ENCODE measurements at regions not wholly inside any gene's neighbourhood (a gene's known extent, or its start where the extent isn't known, plus 50 kb on each side); places are given as distances from the start of the nearest gene placed in this dataset.

DNA sequence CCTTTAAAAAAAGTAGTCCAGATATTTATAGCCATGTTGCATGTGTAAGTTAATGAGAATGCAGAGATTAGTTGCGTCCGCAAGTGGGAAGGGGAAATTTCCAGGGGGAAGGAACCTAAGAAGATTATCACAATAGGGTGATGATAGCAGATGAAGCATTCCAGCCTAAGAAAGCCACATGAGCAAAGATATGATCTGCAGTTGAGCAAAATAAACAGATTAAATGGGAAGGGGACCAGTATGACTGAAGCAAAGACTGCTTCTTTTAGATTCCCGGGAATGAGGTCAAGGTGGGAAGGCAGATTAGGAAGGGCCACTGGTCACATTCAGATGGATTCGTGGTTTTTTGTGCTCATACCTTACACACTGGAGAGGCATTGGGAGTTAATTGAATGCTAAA, 154.6 kb upstream of the CDH2 start:
- TF ChIP-seq, protein P1, sequence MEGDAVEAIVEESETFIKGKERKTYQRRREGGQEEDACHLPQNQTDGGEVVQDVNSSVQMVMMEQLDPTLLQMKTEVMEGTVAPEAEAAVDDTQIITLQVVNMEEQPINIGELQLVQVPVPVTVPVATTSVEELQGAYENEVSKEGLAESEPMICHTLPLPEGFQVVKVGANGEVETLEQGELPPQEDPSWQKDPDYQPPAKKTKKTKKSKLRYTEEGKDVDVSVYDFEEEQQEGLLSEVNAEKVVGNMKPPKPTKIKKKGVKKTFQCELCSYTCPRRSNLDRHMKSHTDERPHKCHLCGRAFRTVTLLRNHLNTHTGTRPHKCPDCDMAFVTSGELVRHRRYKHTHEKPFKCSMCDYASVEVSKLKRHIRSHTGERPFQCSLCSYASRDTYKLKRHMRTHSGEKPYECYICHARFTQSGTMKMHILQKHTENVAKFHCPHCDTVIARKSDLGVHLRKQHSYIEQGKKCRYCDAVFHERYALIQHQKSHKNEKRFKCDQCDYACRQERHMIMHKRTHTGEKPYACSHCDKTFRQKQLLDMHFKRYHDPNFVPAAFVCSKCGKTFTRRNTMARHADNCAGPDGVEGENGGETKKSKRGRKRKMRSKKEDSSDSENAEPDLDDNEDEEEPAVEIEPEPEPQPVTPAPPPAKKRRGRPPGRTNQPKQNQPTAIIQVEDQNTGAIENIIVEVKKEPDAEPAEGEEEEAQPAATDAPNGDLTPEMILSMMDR (IDR thresholded peaks at IDR 0.05), result no peak
- TF ChIP-seq POLR2AphosphoS5 (IDR thresholded peaks at IDR 0.05; ENCODE audit: low read depth, low read length) (no peak), SIN3A (IDR thresholded peaks at IDR 0.05; ENCODE audit: borderline replicate concordance, insufficient read depth, low read depth, low read length) (no peak), TCF7L2 (IDR thresholded peaks at IDR 0.05; ENCODE audit: low read depth, low read length) (no peak)
- TF ChIP-seq, protein P2, sequence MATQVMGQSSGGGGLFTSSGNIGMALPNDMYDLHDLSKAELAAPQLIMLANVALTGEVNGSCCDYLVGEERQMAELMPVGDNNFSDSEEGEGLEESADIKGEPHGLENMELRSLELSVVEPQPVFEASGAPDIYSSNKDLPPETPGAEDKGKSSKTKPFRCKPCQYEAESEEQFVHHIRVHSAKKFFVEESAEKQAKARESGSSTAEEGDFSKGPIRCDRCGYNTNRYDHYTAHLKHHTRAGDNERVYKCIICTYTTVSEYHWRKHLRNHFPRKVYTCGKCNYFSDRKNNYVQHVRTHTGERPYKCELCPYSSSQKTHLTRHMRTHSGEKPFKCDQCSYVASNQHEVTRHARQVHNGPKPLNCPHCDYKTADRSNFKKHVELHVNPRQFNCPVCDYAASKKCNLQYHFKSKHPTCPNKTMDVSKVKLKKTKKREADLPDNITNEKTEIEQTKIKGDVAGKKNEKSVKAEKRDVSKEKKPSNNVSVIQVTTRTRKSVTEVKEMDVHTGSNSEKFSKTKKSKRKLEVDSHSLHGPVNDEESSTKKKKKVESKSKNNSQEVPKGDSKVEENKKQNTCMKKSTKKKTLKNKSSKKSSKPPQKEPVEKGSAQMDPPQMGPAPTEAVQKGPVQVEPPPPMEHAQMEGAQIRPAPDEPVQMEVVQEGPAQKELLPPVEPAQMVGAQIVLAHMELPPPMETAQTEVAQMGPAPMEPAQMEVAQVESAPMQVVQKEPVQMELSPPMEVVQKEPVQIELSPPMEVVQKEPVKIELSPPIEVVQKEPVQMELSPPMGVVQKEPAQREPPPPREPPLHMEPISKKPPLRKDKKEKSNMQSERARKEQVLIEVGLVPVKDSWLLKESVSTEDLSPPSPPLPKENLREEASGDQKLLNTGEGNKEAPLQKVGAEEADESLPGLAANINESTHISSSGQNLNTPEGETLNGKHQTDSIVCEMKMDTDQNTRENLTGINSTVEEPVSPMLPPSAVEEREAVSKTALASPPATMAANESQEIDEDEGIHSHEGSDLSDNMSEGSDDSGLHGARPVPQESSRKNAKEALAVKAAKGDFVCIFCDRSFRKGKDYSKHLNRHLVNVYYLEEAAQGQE (IDR thresholded peaks at IDR 0.05; ENCODE audit: insufficient read depth in 1 of 2, low read depth in 2 of 2, low read length in 1 of 2), result no peak

Data from Panc1 (cell line).